Neural progenitor cell (in vitro differentiated cells): ENCODE measurements at regions not wholly inside any gene's neighbourhood (a gene's known extent, or its start where the extent isn't known, plus 50 kb on each side); places are given as distances from the start of the nearest gene placed in this dataset.

Experiments
- CTCF ChIP-seq: fragments of 200-600 bp; sonication (generic); IDR thresholded peaks from 2 replicates; pipeline ENCODE4 v1.5.1; 2017; ENCODE audit warnings: antibody characterized with exemption, mild to moderate bottlenecking
- EZH2 ChIP-seq: fragments of 200-600 bp; sonication (generic); IDR thresholded peaks from 2 replicates; pipeline ENCODE4 v1.6.1; 2017; ENCODE audit warnings: antibody characterized with exemption, mild to moderate bottlenecking, moderate library complexity
- EZH2phosphoT487 ChIP-seq: fragments of 200-600 bp; sonication (generic); IDR thresholded peaks from 2 replicates; pipeline ENCODE4 v1.6.1; 2017; ENCODE audit warnings: antibody characterized with exemption

- TF ChIP-seq CTCF (no peak), EZH2 (no peak), EZH2phosphoT487 (no peak)
Measured at GRCh38 chr12:30385706-30386105, 310.0 kb downstream of the IPO8 start.
